Endothelial cell of umbilical vein (primary cell): ENCODE measurements at regions not wholly inside any gene's neighbourhood (a gene's known extent, or its start where the extent isn't known, plus 50 kb on each side); places are given as distances from the start of the nearest gene placed in this dataset.
"Not testable (repeated sequence)": the region's sequence is repeated elsewhere in the genome, so short reads cannot be mapped to it uniquely, and the experiment has no call there.

ENCODE experiments used
- BruUV-seq: library from RNA; stranded (reverse); fragments of 400-500 nt; replicated peaks from 2 replicates; lab custom pipeline; 2021; lab: Mats Ljungman, UMichigan
- CTCF ChIA-PET: fragments of 300-600, 350-600 bp; sonication (Branson Sonifier 250); formaldehyde crosslinking; loops from one replicate; lab custom pipeline; 2021; ENCODE audit warnings: antibody characterized with exemption, inconsistent platforms; lab: Charles Lee
- POLR2A ChIA-PET: fragments of 300-600, 350-600 bp; sonication (Branson Sonifier 250); formaldehyde crosslinking; loops from one replicate; lab custom pipeline; 2021; ENCODE audit warnings: antibody characterized with exemption, inconsistent platforms; lab: Charles Lee
- DNase-seq: peaks from one replicate; pipeline ENCODE4 v3.0.0-alpha.2; 2011; ENCODE audit warnings: low read depth, low spot score
- FAIRE-seq: peaks from 2 replicates; lab custom pipeline; 2011; peaks lifted over from hg19 to GRCh38; lab: Jason Lieb, UNC
- H2AFZ ChIP-seq: 2 replicates; pipeline ENCODE4 v1.6.0; 2012; ENCODE audit warnings: low read depth, low read length, control low read depth, inconsistent platforms
- H3K27ac ChIP-seq: 2 replicates; pipeline ENCODE4 v1.5.1; 2011; ENCODE audit warnings: low read depth, mild to moderate bottlenecking, control low read depth, low read length, moderate library complexity; ENCODE audit not compliant: insufficient read depth
- H3K27me3 ChIP-seq, 2 experiments: 2 replicates each; pipeline versions ENCODE4 v1.6.0 to v1.6.1; 2011; ENCODE audit warnings: low read length in 2 of 2, mixed read lengths in 1 of 2; ENCODE audit not compliant: control insufficient read depth in 2 of 2, insufficient read depth in 2 of 2
- H3K36me3 ChIP-seq, 2 experiments: 2 replicates in 1 of 2; 3 replicates in 1 of 2; pipeline ENCODE4 v1.5.1; 2011; ENCODE audit warnings: low read length in 2 of 2, mild to moderate bottlenecking in 1 of 2, moderate library complexity in 1 of 2; ENCODE audit not compliant: control insufficient read depth in 2 of 2, insufficient read depth in 2 of 2; ENCODE audit errors: extremely low read depth in 1 of 2
- H3K4me1 ChIP-seq: 3 replicates; pipeline ENCODE4 v1.5.1; 2011; ENCODE audit warnings: mild to moderate bottlenecking, low read length; ENCODE audit not compliant: control insufficient read depth, insufficient read depth; ENCODE audit errors: extremely low read depth
- H3K4me2 ChIP-seq: 2 replicates; pipeline ENCODE4 v1.6.1; 2011; ENCODE audit warnings: low read length, control low read depth, mixed read lengths; ENCODE audit not compliant: insufficient read depth
- H3K4me3 ChIP-seq, 3 experiments: fragments of 200-600 bp in 1 of 3; sonication (generic), shearing (Covaris generic) in 1 of 3; replicated peaks in 1 of 3; 2 replicates each; pipeline ENCODE4 v1.5.1; 2011 to 2016; ENCODE audit warnings: control low read depth in 3 of 3, low read length in 3 of 3, mild to moderate bottlenecking in 2 of 3, inconsistent platforms in 1 of 3, low read depth in 1 of 3, moderate library complexity in 1 of 3; ENCODE audit not compliant: insufficient read depth in 1 of 3
- H3K79me2 ChIP-seq: 2 replicates; pipeline ENCODE4 v1.6.0; 2012; ENCODE audit warnings: low read length, inconsistent platforms; ENCODE audit not compliant: control insufficient read depth, insufficient read depth
- H3K9ac ChIP-seq: replicated peaks from 2 replicates; pipeline ENCODE3; 2011; ENCODE audit warnings: low read length, control low read depth; ENCODE audit not compliant: insufficient read depth; ENCODE audit errors: extremely low read depth
- H3K9me1 ChIP-seq: replicated peaks from 3 replicates; pipeline ENCODE4 v1.6.0; 2011; ENCODE audit warnings: mild to moderate bottlenecking, low read length; ENCODE audit not compliant: control insufficient read depth, insufficient read depth; ENCODE audit errors: extremely low read depth
- H3K9me3 ChIP-seq: replicated peaks from 2 replicates; pipeline ENCODE4 v1.5.1; 2012; ENCODE audit warnings: low read length, inconsistent platforms; ENCODE audit not compliant: control insufficient read depth, insufficient read depth
- H4K20me1 ChIP-seq: replicated peaks from 2 replicates; pipeline ENCODE3; 2011; ENCODE audit warnings: mild to moderate bottlenecking, low read length; ENCODE audit not compliant: control insufficient read depth, insufficient read depth; ENCODE audit errors: extremely low read depth
- EZH2 ChIP-seq: IDR thresholded peaks from 2 replicates; pipeline ENCODE4 v1.6.1; 2012; ENCODE audit warnings: borderline replicate concordance, low read depth, mild to moderate bottlenecking, moderate library complexity, low read length, inconsistent platforms; ENCODE audit not compliant: severe bottlenecking
- FOS ChIP-seq: IDR thresholded peaks from 2 replicates; pipeline ENCODE4 v1.6.1; 2011; ENCODE audit warnings: mild to moderate bottlenecking, low read length, moderate library complexity, borderline replicate concordance; ENCODE audit not compliant: insufficient read depth
- GATA2 ChIP-seq: IDR thresholded peaks from 2 replicates; pipeline ENCODE4 v1.7.0; 2011; ENCODE audit warnings: low read depth, mild to moderate bottlenecking, moderate library complexity, mixed read lengths, low read length; ENCODE audit not compliant: insufficient read length, insufficient read depth
- JUN ChIP-seq: IDR thresholded peaks from 2 replicates; pipeline ENCODE4 v1.6.1; 2011; ENCODE audit warnings: borderline replicate concordance, low read depth; ENCODE audit not compliant: insufficient read length, insufficient read depth
- MAX ChIP-seq: IDR thresholded peaks from 2 replicates; pipeline ENCODE4 v1.6.1; 2011; ENCODE audit not compliant: insufficient read depth, insufficient read length
- MYC ChIP-seq: IDR thresholded peaks from one replicate; pipeline ENCODE4 v1.6.1; 2011; ENCODE audit warnings: mild to moderate bottlenecking, low read depth, low read length
- POLR2A ChIP-seq: IDR thresholded peaks from 2 replicates; pipeline ENCODE4 v1.6.1; 2012; ENCODE audit warnings: low read depth, mild to moderate bottlenecking, control low read depth, low read length
- POLR2AphosphoS5 ChIP-seq: IDR thresholded peaks from 2 replicates; pipeline ENCODE4 v1.6.1; 2012; ENCODE audit warnings: low read depth, mild to moderate bottlenecking, control low read depth, low read length, moderate library complexity; ENCODE audit not compliant: insufficient read depth
- dilution Hi-C: fragments of 300-500 bp; cut with MboI; formaldehyde crosslinking; loops from one replicate; pipeline ENCODE4 v1.15.0; 2019; ENCODE audit warnings: low sequenced_read_pairs; ENCODE audit not compliant: extremely low pct_ligation_motif_present
- intact Hi-C: fragments of 100-400 bp; cut with micrococcal nuclease; formaldehyde crosslinking; loops from one replicate; pipeline ENCODE4 v1.10.0; 2022
- TF ChIP-seq, protein P1 (sequence below), 2 donors: IDR thresholded peaks; 1 replicate in 1 of 2; 2 replicates in 1 of 2; pipeline ENCODE4 v1.5.1; 2011; ENCODE audit warnings: low read length in 2 of 2, mild to moderate bottlenecking in 2 of 2, moderate library complexity in 2 of 2, control low read depth in 1 of 2, inconsistent platforms in 1 of 2, low read depth in 1 of 2; ENCODE audit not compliant: insufficient read depth in 1 of 2; ENCODE audit errors: extremely low read depth in 1 of 2

GRCh38 chr2:84115173-84115857 is 343.8 kb downstream of the SUCLG1 start:
- intact Hi-C loops, result no loop called here
- dilution Hi-C loops, result no loop called here
- Histone ChIP-seq H4K20me1 (no peaks in the 10 kb centered on the region), H3K27me3 (no peaks in the 10 kb centered on the region), H3K4me1 (no peaks in the 10 kb centered on the region), H2AFZ (no peak overlapping the region), H3K36me3 (no peaks in the 10 kb centered on the region), H3K4me2 (no peak overlapping the region), H3K4me3 (no peak overlapping the region), H3K9ac (no peak overlapping the region), H3K27ac (no peak overlapping the region), H3K9me3 (peaks cover 3% of the 10 kb centered on the region), H3K9me1 (no peaks in the 10 kb centered on the region), H3K79me2 (no peaks in the 10 kb centered on the region)
- ChIA-PET CTCF (no interaction called here), POLR2A (interaction anchor here (0.5 kb wide), 1 partner anchor 66 kb away, joined by 3 read pairs; no protein-coding TSS in a partner anchor)
- no peak for FAIRE-seq
- BruUV-seq, result no TSS peak
- no peak for TF ChIP-seq POLR2AphosphoS5
- TF ChIP-seq, protein P1, sequence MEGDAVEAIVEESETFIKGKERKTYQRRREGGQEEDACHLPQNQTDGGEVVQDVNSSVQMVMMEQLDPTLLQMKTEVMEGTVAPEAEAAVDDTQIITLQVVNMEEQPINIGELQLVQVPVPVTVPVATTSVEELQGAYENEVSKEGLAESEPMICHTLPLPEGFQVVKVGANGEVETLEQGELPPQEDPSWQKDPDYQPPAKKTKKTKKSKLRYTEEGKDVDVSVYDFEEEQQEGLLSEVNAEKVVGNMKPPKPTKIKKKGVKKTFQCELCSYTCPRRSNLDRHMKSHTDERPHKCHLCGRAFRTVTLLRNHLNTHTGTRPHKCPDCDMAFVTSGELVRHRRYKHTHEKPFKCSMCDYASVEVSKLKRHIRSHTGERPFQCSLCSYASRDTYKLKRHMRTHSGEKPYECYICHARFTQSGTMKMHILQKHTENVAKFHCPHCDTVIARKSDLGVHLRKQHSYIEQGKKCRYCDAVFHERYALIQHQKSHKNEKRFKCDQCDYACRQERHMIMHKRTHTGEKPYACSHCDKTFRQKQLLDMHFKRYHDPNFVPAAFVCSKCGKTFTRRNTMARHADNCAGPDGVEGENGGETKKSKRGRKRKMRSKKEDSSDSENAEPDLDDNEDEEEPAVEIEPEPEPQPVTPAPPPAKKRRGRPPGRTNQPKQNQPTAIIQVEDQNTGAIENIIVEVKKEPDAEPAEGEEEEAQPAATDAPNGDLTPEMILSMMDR (IDR thresholded peaks at IDR 0.05; ENCODE audit: extremely low read depth in 1 of 2, insufficient read depth in 1 of 2, low read depth in 1 of 2, low read length in 2 of 2), result no peak
- TF ChIP-seq MAX, result no peak
- TF ChIP-seq EZH2, result no peak
- TF ChIP-seq GATA2, result no peak
- no peak for TF ChIP-seq POLR2A
- TF ChIP-seq JUN, result no peak
- no peak for TF ChIP-seq FOS
- no peak for TF ChIP-seq MYC
- DNase-seq, result no peak

- H3K9me3 ChIP-seq, DNase-seq, H3K4me1 ChIP-seq, H3K27ac ChIP-seq, FAIRE-seq, H3K4me2 ChIP-seq, H3K9me1 ChIP-seq, H3K36me3 ChIP-seq, H2AFZ ChIP-seq, H3K9ac ChIP-seq, H3K27me3 ChIP-seq, POLR2A ChIA-PET, H3K79me2 ChIP-seq, dilution Hi-C loops, BruUV-seq, H4K20me1 ChIP-seq, H3K4me3 ChIP-seq, CTCF ChIA-PET, intact Hi-C loops: not testable (repeated sequence)
Measured at GRCh38 chr2:84103816-84104527, 355.1 kb downstream of the SUCLG1 start.
